ENCODE measurements at regions not wholly inside any gene's neighbourhood (a gene's known extent, or its start where the extent isn't known, plus 50 kb on each side); places are given as distances from the start of the nearest gene placed in this dataset.
"Not testable (repeated sequence)": the region's sequence is repeated elsewhere in the genome, so short reads cannot be mapped to it uniquely, and the experiment has no call there.

DNA sequence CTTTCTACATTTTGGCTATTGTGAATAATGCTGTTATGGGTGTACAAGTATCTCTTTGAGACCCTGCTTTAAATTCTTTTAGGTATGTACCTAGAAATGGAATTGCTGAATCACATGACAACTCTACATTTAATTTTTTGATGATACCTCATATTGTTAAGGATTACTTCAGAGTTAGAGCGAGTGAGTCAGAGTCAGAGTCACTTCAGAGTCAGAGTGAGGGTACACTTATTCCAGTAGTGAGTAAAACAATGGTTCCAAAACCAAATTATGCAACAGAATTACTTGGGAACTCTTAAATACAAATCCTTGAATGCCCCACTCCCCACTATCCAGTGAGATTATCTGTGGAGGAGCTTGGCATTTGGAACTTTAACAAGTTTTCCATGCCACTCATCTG is 50.3 kb upstream of the SNRK start:
- DNase-seq (ENCODE audit: low spot score), result no peak

DNA sequence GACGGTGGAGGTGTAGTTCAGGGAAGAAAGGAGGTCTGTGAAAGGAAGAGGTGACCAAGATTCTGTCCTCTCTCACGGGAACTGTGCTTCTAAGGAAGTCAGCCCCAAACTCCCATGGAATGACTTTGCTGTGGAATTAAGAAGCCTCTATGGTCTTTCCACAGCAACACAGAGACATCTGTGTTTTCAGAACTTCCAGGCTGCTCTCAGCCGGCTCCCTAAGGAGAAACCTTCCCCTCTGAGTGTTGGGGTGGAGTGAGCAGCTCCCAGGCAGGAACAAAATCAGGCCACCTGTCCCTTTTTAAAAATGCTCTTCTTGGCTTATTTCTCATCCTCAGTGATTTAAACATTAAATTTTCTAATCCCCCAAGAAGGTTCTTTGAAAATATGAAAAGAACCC is 53.3 kb upstream of the SNRK start:
- DNase-seq (ENCODE audit: low spot score), result no peak

DNA sequence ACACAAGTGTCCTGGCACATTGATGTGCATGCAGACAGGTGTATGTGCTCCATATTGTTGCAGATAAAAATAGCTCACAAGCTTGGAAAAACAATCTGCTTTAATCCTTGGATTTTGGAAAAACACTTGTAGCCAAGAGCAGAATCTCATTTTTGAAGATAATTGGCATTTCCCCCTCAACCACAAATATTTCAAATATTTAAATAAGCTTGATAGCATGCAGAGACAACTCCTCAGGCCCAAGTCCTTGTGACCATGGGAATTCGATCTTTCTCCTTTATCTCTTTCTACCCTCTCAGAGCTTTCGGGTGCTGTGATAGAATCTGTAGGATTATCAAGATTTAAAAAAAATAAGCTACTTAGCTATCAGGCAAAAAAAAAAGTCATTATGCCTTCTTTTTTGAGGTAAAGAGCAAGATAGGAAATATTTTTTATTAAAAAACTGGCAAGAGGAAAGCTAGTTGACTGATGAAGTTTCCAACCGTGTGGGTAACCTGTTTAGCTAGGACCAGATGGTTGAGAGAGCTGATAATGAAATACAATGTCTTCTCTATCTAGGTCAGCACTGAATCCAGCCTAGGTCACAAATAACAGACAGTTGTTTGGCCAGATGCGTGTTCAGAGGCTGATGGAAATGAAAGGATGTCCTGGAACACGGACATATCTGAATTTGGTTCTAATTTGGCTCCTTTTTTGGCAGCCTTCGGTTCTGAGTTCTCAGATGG is 54.9 kb upstream of the SNRK start:
- no peak for DNase-seq (ENCODE audit: low spot score)

DNA sequence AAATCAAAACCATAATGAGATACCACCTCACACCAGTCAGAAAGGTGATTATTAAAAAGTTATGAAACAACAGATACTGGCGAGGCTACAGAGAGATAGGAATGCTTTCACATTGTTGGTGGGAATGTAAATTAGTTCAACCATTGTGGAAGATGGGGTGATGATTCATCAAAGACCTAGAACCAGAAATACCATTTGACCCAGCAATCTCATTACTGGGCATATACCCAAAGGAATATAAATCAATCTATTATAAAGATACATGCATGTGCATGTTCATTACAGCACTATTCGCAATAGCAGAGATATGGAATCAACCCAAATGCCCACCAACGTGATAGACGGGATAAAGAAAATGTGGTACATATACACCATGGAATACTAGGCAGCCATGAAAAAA is 56.5 kb upstream of the SNRK start:
- not testable (repeated sequence) for DNase-seq (ENCODE audit: low spot score)

DNA sequence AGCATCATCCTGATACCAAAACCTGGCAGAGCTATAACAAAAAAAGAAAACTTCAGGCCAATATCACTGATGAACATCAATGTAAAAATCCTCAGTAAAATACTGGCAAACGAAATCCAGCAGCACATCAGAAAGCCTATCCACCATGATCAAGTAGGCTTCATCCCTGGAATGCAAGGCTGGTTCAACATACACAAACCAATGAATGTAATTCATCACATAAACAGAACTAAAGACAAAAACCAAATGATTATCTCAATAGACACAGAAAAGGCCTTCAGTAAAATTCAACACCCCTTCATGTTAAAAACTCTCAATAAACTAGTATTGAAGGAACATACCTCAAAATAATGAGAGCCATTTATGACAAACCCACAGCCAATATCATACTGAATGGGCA is 58.7 kb upstream of the SNRK start:
- DNase-seq (ENCODE audit: low spot score), result not testable (repeated sequence)

DNA sequence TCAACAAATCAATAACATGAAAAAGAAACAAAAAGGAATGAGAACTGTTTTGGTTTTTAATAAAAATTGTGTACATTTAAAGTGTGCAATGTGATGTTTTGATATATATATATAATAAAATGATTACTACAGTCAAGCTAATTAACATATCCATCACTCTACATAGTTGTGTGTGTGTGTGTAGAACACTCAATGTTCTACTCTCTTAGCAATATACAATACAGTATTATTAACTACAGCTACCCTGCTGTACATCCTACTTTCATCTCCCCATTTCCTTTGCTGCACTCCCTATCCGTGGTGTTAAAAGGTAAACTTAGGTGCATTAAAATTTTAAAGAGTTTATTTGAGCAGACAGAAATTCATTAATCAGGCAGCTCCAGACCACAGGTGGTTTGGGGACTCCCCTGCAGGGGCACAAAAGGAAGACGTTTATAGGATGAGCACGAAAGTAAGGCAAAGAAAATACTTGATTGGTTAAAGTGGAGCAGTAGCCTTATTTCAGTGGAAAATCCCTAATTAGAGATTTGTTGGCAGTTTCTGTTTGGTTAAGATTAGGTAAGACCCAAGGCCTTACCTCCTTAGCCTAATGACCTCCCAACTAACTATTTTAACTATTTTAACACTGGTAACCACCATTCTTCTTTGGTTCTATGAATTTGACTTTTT is 61.8 kb upstream of the SNRK start:
- DNase-seq (ENCODE audit: low spot score), result no peak

DNA sequence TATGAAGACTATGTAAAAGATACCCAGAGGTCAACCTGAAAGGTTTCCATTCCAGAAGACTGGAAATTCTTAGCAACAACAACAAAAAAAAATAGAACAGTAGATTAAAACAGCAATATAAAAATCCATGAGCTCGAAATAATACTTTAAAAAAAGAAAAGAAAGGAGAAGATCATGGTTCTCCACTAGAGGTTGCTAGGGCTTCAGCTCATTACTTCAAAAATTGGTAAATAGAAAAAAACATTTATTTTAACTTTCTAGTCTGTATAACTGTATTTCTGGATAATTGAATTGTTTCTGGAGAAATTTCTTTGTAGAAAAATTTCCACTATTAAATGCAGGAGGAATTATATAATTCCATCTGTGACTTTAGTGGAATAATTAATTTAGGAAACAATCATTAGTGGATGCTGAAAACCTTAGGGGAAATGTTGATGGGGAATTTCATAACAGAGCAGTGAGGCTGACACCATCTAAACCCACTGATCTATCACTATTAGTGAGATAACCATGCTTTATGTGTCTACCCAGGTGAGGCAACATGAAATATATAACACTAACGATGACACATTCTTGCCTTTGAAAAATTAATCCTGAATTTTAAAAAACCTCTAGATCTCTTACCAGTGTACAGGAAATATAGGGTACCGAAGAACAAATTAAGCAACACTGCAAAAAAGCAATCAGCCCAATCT is 62.5 kb upstream of the SNRK start:
- DNase-seq (ENCODE audit: low spot score), result no peak

DNA sequence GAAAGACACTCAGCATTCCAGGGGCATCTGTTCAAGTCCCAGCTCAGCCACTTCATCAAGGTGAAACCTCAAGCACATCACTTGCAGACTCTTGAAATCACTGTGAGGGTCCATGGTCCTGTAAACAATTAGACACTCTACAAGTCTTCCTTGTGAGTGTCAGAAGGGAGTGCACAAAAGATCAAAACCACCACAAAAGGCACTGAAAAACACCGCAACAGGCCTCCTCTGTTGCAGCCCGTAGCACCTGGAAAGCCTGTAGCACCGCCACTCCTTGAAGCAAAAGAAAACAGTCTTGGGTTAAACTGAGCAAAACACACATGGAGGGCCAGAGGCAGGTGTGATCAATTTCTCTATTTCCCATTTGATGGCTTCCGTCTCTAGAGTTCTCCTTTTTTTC is 63.8 kb upstream of the SNRK start:
- no peak for DNase-seq (ENCODE audit: low spot score)

DNA sequence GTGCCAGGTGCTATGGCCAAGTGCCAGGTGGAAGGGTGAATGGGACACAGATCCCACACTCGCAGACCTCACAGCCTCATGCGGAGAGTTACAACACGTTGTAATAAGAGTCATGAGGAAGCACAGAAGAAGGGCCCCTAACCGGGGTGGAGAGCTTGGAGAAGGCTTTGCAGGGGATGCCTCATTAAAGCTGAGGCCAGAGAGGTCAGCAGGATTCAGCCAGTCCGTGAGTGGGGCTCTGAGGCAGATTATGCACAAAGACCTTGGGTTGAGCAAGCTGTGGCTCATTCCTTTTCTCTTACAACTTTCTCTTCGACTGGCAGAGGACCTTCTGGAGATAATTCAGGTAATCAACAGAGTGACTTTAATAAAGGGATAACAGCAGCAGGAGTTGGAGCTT is 65.3 kb upstream of the SNRK start:
- DNase-seq (ENCODE audit: low spot score), result no peak

DNA sequence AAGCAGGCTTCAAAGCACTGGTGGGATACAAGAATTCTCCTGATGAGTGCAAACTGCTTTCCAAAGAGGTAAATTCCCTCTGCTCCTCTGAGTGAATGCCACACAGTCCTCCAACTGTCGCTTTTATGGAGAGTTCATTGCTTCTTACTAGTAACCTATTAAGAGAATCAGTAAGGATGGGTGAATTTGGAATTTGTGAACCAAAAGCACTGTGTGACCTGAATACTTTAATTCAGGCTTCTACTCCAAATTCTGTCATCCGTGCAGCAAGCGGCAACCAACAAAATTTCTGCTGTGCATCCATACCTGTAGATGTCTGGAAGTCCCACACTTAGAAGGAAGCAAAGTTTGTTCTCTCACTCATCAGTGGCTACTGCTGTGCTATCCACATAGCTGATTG is 66.7 kb upstream of the SNRK start:
- no peak for DNase-seq (ENCODE audit: low spot score)

DNA sequence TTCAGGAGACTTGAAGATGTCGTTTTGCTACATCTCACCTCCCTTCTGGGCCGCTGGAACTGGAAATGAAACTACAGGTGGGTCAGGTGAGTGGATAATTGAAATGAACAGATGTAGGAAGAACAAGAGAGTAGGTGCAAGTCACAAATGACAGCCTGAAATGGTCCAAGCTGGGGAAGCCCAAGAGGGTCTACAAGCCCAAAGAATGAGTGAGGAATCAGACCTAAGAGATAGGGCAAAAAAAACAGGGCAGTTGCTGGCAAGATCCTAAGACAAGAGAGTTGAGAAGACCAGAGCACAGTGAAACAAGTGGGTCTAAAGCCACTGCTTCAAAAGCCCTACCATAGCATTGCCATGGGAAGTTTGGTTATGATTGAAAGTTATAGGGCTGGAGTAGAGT is 67.4 kb upstream of the SNRK start:
- no peak for DNase-seq (ENCODE audit: low spot score)

DNA sequence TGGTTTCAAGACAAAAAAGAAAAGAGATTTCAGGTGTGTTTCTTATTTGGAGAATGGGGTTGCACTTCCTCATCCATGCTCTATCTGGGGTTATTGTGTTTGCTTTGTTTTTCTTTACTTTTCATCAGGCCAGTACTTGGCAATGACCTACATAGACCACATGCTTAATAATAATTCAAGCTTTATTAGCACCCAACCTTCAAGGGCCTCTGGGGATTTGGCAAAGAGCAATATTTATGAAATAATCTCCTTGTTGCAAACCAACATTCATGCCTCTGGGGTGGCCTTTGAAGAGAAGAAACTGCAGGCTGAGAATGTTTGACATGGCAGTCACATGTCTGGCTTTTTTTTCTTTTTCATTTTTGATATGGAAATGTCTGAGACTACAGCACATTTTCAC is 68.2 kb upstream of the SNRK start:
- DNase-seq (ENCODE audit: low spot score), result no peak

DNA sequence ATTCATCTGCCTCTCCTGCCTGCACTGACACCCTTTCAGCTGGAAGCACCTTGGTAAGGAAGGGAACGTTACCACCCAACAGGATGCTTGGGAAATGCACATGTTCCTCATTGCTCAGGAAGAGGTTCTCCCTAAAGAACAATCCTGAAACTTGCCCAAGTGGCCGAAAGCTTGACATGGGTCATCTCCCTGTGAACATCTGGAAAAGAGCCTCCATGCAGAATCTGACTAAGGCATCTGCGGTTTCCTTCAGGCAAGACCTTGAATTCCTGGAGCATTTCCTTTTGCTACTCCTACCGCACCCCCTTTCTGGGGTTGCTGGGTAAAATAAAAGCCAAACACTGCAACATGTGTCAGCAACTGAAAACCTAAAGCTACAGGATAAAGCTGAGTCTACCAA is 68.7 kb upstream of the SNRK start:
- no peak for DNase-seq (ENCODE audit: low spot score)

DNA sequence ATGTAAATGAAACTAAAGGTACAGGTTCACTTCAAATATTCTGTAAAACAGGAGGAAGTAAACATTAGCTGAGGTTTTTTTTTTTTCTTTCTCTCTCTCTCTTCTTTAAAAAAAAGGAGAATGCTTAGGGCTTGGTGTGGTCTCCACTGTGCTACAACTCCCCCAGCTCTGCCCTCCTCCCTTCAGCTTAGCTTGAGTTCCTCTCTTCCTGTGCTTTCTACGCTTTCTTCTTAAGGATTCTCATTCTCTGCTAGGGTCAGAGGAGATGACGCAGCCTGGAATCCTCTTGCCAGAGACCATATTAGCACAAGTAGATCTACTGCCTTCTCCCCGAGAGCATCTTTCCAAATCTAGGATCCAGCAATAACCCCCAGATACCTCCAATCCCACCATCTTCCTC is 69.1 kb upstream of the SNRK start:
- DNase-seq (ENCODE audit: low spot score), result no peak

DNA sequence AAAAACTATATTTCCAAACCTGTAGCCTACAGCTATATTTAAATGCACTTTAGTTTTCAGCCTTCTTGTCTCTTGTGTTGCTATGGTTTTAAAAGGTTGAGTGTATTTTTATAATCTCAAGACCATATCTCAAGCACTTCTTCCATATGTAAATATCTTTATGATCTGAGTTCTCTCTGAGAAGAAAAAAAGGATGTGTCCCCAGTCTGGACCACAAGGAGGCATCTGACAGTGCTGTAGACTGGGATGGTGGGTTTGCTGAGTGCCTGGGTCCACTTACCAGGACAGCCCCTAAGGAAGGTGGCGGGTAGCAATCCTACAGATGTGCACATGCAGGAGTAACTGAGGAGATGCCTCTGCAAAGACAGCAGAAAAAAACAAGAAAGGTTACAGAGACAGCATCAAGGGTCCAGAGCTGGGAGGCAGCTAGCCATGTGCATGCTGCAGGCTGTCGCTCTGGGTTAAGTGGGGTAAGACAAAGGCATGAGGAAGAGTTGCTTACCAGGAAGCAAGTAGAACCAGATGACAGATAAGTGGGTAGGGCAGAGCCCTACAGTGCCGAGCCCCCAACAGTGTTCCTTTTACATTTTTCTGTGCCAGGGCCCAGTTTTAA is 70.6 kb upstream of the SNRK start:
- DNase-seq (ENCODE audit: low spot score), result no peak

DNA sequence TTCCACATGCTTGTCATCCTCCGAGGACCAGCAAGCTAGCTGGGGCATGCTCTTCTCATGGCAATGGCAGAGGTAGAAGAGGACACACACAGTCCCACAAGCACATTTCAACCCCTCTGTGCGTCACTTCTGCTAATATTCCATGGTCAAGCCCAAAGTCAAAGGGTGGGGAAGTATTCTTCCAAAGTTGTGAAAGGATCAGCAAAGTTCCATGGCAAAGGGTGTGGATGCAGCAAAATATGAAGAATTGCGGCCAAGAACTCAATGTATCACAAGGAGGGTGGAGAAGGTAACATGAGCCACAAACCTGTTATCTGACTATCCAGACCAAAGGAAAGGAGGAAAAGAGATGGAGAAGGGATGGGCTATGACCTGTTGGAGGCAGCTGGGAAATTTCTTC is 71.2 kb upstream of the SNRK start:
- DNase-seq (ENCODE audit: low spot score), result no peak

DNA sequence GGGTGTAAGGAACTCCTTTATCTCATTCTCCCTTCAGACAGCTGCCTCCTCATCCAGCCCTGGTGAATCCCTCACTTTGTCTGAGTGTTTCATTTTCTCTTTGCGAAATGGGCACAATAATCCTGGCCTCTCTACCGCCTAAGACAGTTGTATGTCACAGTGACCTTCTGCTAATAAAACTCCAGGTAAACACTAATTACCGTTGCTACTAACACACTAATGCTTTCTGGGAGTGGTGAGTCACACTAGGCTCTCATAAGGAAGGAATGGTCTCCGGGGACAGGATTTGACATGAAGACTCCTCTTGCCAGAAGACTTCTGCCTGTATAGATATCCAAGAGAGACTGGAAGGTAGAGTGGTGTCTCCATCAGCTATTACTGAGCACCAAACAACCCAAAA is 71.7 kb upstream of the SNRK start:
- no peak for DNase-seq (ENCODE audit: low spot score)

DNA sequence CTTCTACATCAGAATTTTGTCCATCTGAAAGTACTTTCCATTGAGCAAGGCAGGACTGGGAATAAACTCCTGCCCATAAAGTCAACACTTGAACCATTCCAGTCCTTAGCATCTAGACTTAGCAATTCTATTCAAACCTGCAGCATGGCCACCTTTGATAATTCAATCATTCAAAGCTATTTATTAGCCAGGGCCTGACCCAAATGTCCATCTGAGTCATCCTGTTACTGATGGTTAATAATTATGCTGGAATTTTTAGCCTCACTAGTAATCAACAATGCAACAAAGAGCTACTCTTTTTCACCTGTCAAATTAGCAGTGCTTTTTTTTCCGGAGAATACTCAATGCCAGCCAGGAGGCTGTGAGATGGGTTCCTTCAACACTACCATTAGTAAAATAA is 72.7 kb upstream of the SNRK start:
- DNase-seq (ENCODE audit: low spot score), result no peak

DNA sequence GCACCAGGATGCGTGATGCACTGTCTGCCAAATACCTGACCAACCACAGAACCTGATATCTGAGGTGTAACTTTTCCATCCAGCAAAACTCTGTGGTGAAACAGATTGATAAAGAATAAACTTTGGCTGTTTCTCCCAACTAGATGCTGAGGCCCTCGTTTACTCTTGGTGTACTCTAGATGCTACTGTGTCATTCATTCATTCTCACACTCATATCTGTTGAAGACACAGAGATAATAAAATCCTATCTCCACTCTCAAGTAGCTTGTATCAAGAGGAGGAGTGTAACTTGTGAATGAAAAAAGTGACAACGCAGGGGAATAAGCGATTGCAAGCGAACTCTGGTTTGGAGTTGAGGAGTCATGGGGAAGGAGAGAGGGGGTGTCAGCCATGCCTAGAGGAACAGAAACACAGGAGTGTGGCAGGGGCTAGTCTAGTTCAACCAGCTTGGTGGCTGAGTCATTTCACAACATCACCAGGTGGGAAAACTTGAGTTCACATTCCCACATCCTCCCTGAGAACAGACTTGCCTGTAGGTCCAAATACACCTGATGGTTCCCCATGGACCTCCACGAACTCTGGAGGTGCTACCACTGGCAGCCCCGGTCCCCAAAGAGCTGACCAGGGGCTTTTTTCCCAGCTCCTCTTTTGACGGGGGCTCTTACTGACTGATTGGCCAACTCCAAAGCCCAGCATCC is 73.3 kb upstream of the SNRK start:
- DNase-seq (ENCODE audit: low spot score), result no peak

DNA sequence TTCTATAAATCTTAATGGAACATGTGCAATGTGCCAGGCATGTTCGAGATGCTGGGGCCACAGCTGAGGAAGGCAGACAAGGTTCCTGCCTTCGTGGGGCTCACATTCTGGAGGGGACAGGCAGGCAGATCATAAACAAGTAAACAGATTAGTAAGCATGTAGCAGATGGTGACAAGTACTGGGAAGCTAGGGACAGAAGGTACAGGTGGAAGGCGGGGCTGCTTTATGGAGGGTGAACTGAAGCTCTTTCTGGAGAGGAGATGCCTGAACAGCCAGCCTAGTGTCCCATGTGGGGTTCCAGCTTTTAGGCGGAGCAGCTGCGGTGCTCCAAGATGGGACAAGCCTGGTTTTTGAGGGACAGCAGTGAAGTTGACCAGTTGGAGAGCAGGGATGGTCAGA is 74.7 kb upstream of the SNRK start:
- no peak for DNase-seq (ENCODE audit: low spot score)

DNA sequence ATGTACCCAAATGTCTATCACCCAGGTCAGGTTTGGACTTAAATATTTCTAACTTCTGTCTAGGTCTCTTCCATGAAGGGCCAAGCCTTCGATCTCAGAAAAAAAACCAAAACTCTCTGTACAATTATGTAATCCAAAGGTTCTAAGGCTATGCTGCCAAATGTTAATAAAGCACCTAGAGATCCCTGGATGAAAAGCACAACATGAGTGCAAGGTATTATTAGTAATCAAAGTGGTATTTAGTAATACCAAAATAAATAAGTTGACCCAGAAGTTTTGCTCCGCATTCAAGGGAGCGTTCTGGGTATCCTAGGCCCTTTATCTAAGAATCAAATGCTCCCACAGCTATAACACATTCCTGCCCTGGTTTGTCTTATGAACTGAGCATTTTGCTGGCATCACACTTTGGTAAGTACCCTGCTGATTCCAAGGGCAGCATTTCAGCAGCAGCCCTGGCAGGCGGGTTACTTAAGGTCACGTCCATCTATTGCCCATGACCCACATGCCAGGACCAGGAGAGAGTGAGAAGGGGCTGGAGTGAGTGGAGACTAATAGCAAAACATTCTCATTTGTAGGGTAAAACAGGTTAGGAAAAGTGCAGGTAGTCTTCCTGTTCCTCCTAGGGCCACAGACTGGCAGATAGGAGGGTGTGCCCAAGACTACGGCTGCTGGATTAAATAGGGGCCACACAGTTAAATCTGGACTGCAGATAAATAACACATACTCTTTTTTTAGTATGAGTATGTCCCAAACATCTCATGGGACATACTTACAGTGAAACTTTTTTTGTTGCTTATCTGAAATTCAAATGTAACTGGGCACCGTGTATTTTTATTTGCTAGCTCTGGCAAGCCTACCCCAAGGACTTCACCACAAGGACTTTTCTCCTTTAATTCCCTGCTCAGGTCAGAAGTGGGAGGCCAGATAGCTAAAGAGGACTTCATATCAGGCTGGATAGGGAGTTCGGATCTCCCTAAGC is 76.0 kb upstream of the SNRK start:
- DNase-seq (ENCODE audit: low spot score), result no peak

Measured in D341Med (cell line).